HEK293T (cell line): ENCODE measurements at regions not wholly inside any gene's neighbourhood (a gene's known extent, or its start where the extent isn't known, plus 50 kb on each side); places are given as distances from the start of the nearest gene placed in this dataset.

ENCODE experiments used
- CTCF ChIA-PET: fragments of 350-600 bp; formaldehyde crosslinking; extraction: SDS; loops from one replicate; lab custom pipeline; 2021; ENCODE audit warnings: antibody characterized with exemption, inconsistent platforms; lab: Yijun Ruan, JAX
- POLR2A ChIA-PET: fragments of 350-600 bp; formaldehyde crosslinking; extraction: SDS; loops from one replicate; lab custom pipeline; 2020; ENCODE audit warnings: antibody characterized with exemption, inconsistent platforms; lab: Yijun Ruan, JAX
- DNase-seq: peaks from one replicate; pipeline ENCODE4 v3.0.0; 2012; ENCODE audit warnings: mixed read lengths; ENCODE audit errors: extremely low spot score
- ARNT ChIP-seq: fragments of 450-650 bp; IDR thresholded peaks from 2 replicates; pipeline ENCODE4 v1.6.1; 2017; ENCODE audit warnings: mild to moderate bottlenecking
- BHLHE40 ChIP-seq: fragments of 450-650 bp; IDR thresholded peaks from 2 replicates; pipeline ENCODE4 v1.6.1; 2016; ENCODE audit warnings: mild to moderate bottlenecking, moderate library complexity, borderline replicate concordance
- CTBP1 ChIP-seq: fragments of 450-650 bp; IDR thresholded peaks from 2 replicates; pipeline ENCODE4 v1.6.1; 2016; ENCODE audit warnings: borderline replicate concordance
- ELF4 ChIP-seq: fragments of 450-650 bp; IDR thresholded peaks from 2 replicates; pipeline ENCODE4 v1.6.1; 2017; ENCODE audit warnings: antibody characterized with exemption
- FOXA1 ChIP-seq: fragments of 450-650 bp; IDR thresholded peaks from 2 replicates; pipeline ENCODE4 v1.6.1; 2016; ENCODE audit warnings: mild to moderate bottlenecking
- FOXK2 ChIP-seq: fragments of 450-650 bp; IDR thresholded peaks from 2 replicates; pipeline ENCODE4 v1.6.1; 2016; ENCODE audit warnings: mild to moderate bottlenecking
- FOXM1 ChIP-seq: fragments of 450-650 bp; IDR thresholded peaks from 2 replicates; pipeline ENCODE4 v1.6.1; 2017; ENCODE audit warnings: mild to moderate bottlenecking, borderline replicate concordance
- HDGF ChIP-seq: fragments of 450-650 bp; IDR thresholded peaks from 2 replicates; pipeline ENCODE4 v1.6.1; 2017; ENCODE audit warnings: antibody characterized with exemption, borderline replicate concordance
- L3MBTL2 ChIP-seq: fragments of 450-650 bp; conservative IDR thresholded peaks from 2 replicates; pipeline ENCODE4 v1.6.1; 2016; ENCODE audit warnings: mild to moderate bottlenecking
- LEF1 ChIP-seq: fragments of 450-650 bp; IDR thresholded peaks from 2 replicates; pipeline ENCODE4 v1.6.1; 2017; ENCODE audit warnings: mild to moderate bottlenecking, borderline replicate concordance
- NFRKB ChIP-seq: fragments of 450-650 bp; IDR thresholded peaks from 2 replicates; pipeline ENCODE4 v1.6.1; 2016; ENCODE audit warnings: mild to moderate bottlenecking, moderate library complexity
- PKNOX1 ChIP-seq: fragments of 450-650 bp; IDR thresholded peaks from 2 replicates; pipeline ENCODE4 v1.6.1; 2016
- SP1 ChIP-seq: fragments of 450-650 bp; IDR thresholded peaks from 2 replicates; pipeline ENCODE4 v1.6.1; 2017
- SUZ12 ChIP-seq: fragments of 450-650 bp; IDR thresholded peaks from 2 replicates; pipeline ENCODE4 v1.6.1; 2016; ENCODE audit warnings: mild to moderate bottlenecking
- TARDBP ChIP-seq: fragments of 450-650 bp; IDR thresholded peaks from 2 replicates; pipeline ENCODE4 v1.6.1; 2016
- ZNF384 ChIP-seq: fragments of 450-650 bp; IDR thresholded peaks from 2 replicates; pipeline ENCODE4 v1.6.1; 2016

- no peak for DNase-seq
- POLR2A ChIA-PET = no interaction called here
- CTCF ChIA-PET = no interaction called here
- TF ChIP-seq NFRKB (no peak), ELF4 (no peak), BHLHE40 (no peak), SUZ12 (no peak), FOXM1 (no peak), FOXK2 (no peak)
Measured at GRCh38 chr16:76787394-76787793, 403.6 kb upstream of the MON1B start.

GRCh38 chr16:76791151-76791550 lies 399.8 kb upstream of the MON1B start:
- CTCF ChIA-PET = no interaction called here
- TF ChIP-seq CTBP1 = no peak
- TF ChIP-seq ZNF384 = no peak
- TF ChIP-seq NFRKB = no peak
- TF ChIP-seq SUZ12 = no peak
- TF ChIP-seq ARNT = no peak
- no peak for TF ChIP-seq SP1
- no peak for TF ChIP-seq L3MBTL2
- no peak for TF ChIP-seq FOXA1
- TF ChIP-seq ELF4 = no peak
- TF ChIP-seq PKNOX1 = no peak
- no peak for DNase-seq
- POLR2A ChIA-PET = no interaction called here

GRCh38 chr16:76796416-76796815 lies 394.6 kb upstream of the MON1B start:
- DNase-seq = no peak
- no peak for TF ChIP-seq LEF1
- no peak for TF ChIP-seq BHLHE40
- TF ChIP-seq ELF4 = no peak
- TF ChIP-seq FOXA1 = no peak
- no peak for TF ChIP-seq PKNOX1
- no peak for TF ChIP-seq SP1
- TF ChIP-seq TARDBP = no peak
- no peak for TF ChIP-seq ARNT
- ChIA-PET POLR2A (no interaction called here), CTCF (no interaction called here)

GRCh38 chr16:76796978-76797377 lies 394.0 kb upstream of the MON1B start:
- CTCF ChIA-PET = no interaction called here
- POLR2A ChIA-PET = no interaction called here
- TF ChIP-seq BHLHE40 (no peak), FOXM1 (no peak), SUZ12 (no peak), PKNOX1 (no peak), ARNT (no peak), SP1 (no peak), FOXK2 (no peak), TARDBP (no peak), ELF4 (no peak), HDGF (no peak), ZNF384 (no peak)
- no peak for DNase-seq

- ChIA-PET CTCF (no interaction called here), POLR2A (no interaction called here)
- no peak for DNase-seq
- TF ChIP-seq ZNF384 (no peak), BHLHE40 (no peak), ELF4 (no peak), FOXA1 (no peak), L3MBTL2 (no peak), SP1 (no peak), TARDBP (no peak), ARNT (no peak), CTBP1 (no peak), PKNOX1 (no peak), FOXK2 (no peak), FOXM1 (no peak), LEF1 (no peak), NFRKB (no peak), SUZ12 (no peak), HDGF (no peak)
Measured at GRCh38 chr16:76797457-76797856, 393.5 kb upstream of the MON1B start.

- POLR2A ChIA-PET = no interaction called here
- CTCF ChIA-PET = no interaction called here
- DNase-seq = no peak
- TF ChIP-seq PKNOX1 (no peak), L3MBTL2 (no peak), SUZ12 (no peak), ELF4 (no peak), BHLHE40 (no peak), FOXK2 (no peak), FOXA1 (no peak), SP1 (no peak), NFRKB (no peak), TARDBP (no peak), HDGF (no peak), LEF1 (no peak), FOXM1 (no peak), CTBP1 (no peak)
Measured at GRCh38 chr16:76800196-76800595, 390.8 kb upstream of the MON1B start.
